Kidney (tissue), 13 donors: ENCODE measurements at regions not wholly inside any gene's neighbourhood (a gene's known extent, or its start where the extent isn't known, plus 50 kb on each side); places are given as distances from the start of the nearest gene placed in this dataset.
A peak's percentile ranks its signal among the peaks of the same experiment; 100 is the strongest.

Experiments used
- DNase-seq, 5 donors: peaks; one replicate each; pipeline ENCODE4 v3.0.0-alpha.2; 2013 to 2020
- FAIRE-seq: peaks from 2 replicates; lab custom pipeline; 2012; peaks lifted over from hg19 to GRCh38; lab: Jason Lieb, UNC
- H3K27ac ChIP-seq, 2 donors: one replicate each; pipeline ENCODE4 v1.7.0; 2013; ENCODE audit warnings: low read depth in 2 of 2, low read length in 2 of 2, inconsistent platforms in 1 of 2
- H3K27me3 ChIP-seq: one replicate; pipeline ENCODE4 v1.7.1; 2013; ENCODE audit warnings: low read length, inconsistent platforms; ENCODE audit not compliant: control insufficient read depth, insufficient read depth
- H3K36me3 ChIP-seq, 3 donors: one replicate each; pipeline versions ENCODE4 v1.7.0 to v1.7.1; 2013; ENCODE audit warnings: low read length in 3 of 3, control low read depth in 1 of 3, inconsistent platforms in 1 of 3; ENCODE audit not compliant: insufficient read depth in 3 of 3, control insufficient read depth in 2 of 3
- H3K4me1 ChIP-seq, 3 donors: one replicate each; pipeline versions ENCODE4 v1.7.0 to v1.7.1; 2013; ENCODE audit warnings: low read length in 3 of 3, inconsistent platforms in 1 of 3, low read depth in 1 of 3; ENCODE audit not compliant: control insufficient read depth in 2 of 3, insufficient read depth in 2 of 3
- H3K4me3 ChIP-seq, 3 donors: one replicate each; pipeline versions ENCODE4 v1.7.0 to v1.8.1; 2013; ENCODE audit warnings: low read length in 3 of 3, control low read depth in 1 of 3, inconsistent platforms in 1 of 3
- H3K9ac ChIP-seq, 3 donors: one replicate each; pipeline versions ENCODE4 v1.7.0 to v1.7.1; 2013; ENCODE audit warnings: low read length in 3 of 3, control low read depth in 1 of 3, inconsistent platforms in 1 of 3
- H3K9me3 ChIP-seq, 3 donors: one replicate each; pipeline versions ENCODE4 v1.7.0 to v1.7.1; 2013; ENCODE audit warnings: low read length in 3 of 3, control low read depth in 1 of 3, inconsistent platforms in 1 of 3; ENCODE audit not compliant: control insufficient read depth in 2 of 3, insufficient read depth in 1 of 3
- intact Hi-C: fragments of 100-400 bp; cut with DNase I; formaldehyde crosslinking; loops from one replicate; pipeline ENCODE4 v1.11.1; 2022
- TF ChIP-seq, protein P1 (sequence below): IDR thresholded peaks from 3 replicates; pipeline ENCODE4 v1.5.1; 2012; ENCODE audit warnings: mild to moderate bottlenecking, moderate library complexity, borderline replicate concordance; ENCODE audit not compliant: insufficient read depth; ENCODE audit errors: extremely low read depth
- donor health status: control.
- donor health status: control.
- donor health status: control.
- donor health status: control.
- donor health status: control.
- donor health status: DM: yes; HTN: yes; CAD: no.
- donor health status: Normal renal cell carcinoma (clear cell type).

DNA sequence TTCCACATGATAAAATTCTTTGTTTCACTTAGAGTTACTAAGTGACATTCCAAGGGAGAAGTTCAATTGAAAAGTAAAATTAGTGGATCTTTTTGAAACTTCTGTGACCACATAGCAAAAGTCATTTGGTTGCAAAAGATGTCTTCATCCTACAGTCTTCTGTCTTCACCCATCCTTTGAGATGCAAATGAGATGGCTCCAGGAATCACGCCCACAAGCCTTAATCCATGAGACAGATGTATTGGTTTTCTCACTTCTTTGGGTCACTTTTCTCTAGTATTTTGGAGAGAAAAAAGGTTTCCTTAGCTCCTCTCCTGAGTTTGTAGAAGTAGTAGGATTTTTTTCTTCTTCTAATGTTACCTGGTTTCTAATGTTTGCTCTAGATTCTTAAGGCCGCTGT is 259.5 kb upstream of the SLC10A2 start:
- FAIRE-seq (no peak), DNase-seq (no peak)
- Histone ChIP-seq H3K27ac (no peak overlapping the region), H3K4me3 (no peak overlapping the region), H3K27me3 (no peaks in the 10 kb centered on the region), H3K9me3 (no peaks in the 10 kb centered on the region), H3K4me1 (no peaks in the 10 kb centered on the region), H3K9ac (no peak overlapping the region), H3K36me3 (no peaks in the 10 kb centered on the region)
- intact Hi-C loops = no loop called here
- TF ChIP-seq, protein P1, sequence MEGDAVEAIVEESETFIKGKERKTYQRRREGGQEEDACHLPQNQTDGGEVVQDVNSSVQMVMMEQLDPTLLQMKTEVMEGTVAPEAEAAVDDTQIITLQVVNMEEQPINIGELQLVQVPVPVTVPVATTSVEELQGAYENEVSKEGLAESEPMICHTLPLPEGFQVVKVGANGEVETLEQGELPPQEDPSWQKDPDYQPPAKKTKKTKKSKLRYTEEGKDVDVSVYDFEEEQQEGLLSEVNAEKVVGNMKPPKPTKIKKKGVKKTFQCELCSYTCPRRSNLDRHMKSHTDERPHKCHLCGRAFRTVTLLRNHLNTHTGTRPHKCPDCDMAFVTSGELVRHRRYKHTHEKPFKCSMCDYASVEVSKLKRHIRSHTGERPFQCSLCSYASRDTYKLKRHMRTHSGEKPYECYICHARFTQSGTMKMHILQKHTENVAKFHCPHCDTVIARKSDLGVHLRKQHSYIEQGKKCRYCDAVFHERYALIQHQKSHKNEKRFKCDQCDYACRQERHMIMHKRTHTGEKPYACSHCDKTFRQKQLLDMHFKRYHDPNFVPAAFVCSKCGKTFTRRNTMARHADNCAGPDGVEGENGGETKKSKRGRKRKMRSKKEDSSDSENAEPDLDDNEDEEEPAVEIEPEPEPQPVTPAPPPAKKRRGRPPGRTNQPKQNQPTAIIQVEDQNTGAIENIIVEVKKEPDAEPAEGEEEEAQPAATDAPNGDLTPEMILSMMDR = no peak

DNA sequence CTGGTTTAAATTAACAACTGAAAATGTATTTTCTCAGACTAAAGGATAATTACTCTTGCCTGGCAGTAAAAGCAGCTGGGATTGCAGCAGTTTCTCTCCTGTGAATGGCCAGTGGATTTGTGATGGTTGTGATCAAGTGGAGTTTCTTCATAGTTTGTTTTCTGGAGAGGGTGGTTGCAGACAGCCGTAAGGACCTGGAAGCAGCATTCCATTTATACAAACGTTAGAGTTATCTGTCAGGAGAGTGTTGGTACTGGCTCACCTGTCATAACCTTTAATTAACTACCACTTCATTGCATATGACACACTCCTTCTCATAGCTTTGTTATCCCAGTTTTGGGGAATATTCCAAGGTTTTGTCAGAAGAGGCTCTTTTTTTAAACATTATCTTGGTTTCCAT is 258.4 kb upstream of the SLC10A2 start:
- no peak overlapping the region for H3K9ac ChIP-seq
- no peaks in the 10 kb centered on the region for H3K4me1 ChIP-seq
- H3K27ac ChIP-seq = no peak overlapping the region
- H3K36me3 ChIP-seq = no peaks in the 10 kb centered on the region
- DNase-seq (no peak), FAIRE-seq (no peak)
- H3K27me3 ChIP-seq = no peaks in the 10 kb centered on the region
- intact Hi-C loops = no loop called here
- no peaks in the 10 kb centered on the region for H3K9me3 ChIP-seq
- no peak overlapping the region for H3K4me3 ChIP-seq
- TF ChIP-seq, protein P1 = no peak

DNA sequence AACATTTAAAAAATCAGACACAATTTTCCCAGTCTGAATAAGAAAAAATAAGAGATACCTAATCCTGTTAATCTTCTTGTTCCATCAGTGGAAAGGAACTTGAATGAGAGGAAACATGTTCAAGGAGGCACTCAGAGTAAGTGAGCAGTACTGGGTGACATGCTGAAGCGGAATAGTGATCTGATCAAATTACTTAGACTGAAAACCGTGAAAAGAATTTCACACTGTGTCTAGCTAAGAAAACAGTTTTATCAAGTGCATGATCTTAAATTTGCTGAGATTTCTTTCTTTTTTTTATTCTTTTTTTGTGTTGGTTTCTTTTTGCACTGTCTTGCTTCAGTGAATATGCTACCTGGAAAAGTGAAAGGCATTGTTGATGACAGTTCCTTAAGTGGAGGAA is 249.5 kb upstream of the SLC10A2 start:
- Histone ChIP-seq H3K4me3 (no peak overlapping the region), H3K4me1 (no peaks in the 10 kb centered on the region), H3K27ac (no peak overlapping the region), H3K9me3 (no peaks in the 10 kb centered on the region), H3K36me3 (no peaks in the 10 kb centered on the region), H3K27me3 (no peaks in the 10 kb centered on the region), H3K9ac (no peak overlapping the region)
- intact Hi-C loops = no loop called here
- FAIRE-seq = no peak
- TF ChIP-seq, protein P1 = no peak
- DNase-seq = peak in 2 of 5 donors; percentile 38 to 51

DNA sequence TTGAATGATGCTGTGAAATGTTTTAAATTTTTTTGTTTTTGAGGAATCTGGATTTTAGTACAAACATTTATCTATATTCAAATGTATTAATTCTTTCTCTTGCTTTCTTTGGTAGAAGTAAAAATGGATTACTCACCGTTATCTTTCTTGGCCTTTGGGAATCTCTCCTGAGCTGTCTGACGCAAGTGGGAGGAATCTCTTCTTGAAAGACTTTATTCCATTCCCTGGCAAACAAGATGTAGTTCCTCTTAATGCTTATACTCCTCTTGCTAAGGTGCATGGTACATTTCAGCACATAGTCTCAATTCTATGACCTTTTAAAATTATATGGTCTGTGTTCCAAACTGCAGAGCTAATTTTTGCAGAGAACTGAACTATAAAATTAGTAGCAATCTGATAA is 246.2 kb upstream of the SLC10A2 start:
- no peak for DNase-seq
- Histone ChIP-seq H3K9ac (no peak overlapping the region), H3K4me3 (no peak overlapping the region), H3K27ac (no peak overlapping the region), H3K4me1 (no peaks in the 10 kb centered on the region), H3K36me3 (no peaks in the 10 kb centered on the region), H3K27me3 (no peaks in the 10 kb centered on the region), H3K9me3 (no peaks in the 10 kb centered on the region)
- no peak for FAIRE-seq
- intact Hi-C loops = no loop called here
- TF ChIP-seq, protein P1 = no peak
